GM23338 (cell line): ENCODE measurements at regions not wholly inside any gene's neighbourhood (a gene's known extent, or its start where the extent isn't known, plus 50 kb on each side); places are given as distances from the start of the nearest gene placed in this dataset.

Source experiments
- CREB1 ChIP-seq: fragments of 250-450 bp; sonication (Bioruptor Pico); IDR thresholded peaks from 2 replicates; pipeline ENCODE4 v1.5.0; 2020; ENCODE audit warnings: low read depth, mild to moderate bottlenecking, moderate library complexity
- CTCF ChIP-seq, 2 experiments: fragments of 200-600 bp in 1 of 2; sonication (generic) in 1 of 2; conservative IDR thresholded peaks; 2 replicates each; pipeline versions ENCODE4 v1.5.1 to v1.6.1; 2016 to 2017; ENCODE audit warnings: antibody characterized with exemption in 2 of 2, low read depth in 2 of 2, mild to moderate bottlenecking in 2 of 2, moderate library complexity in 1 of 2
- ETS1 ChIP-seq: IDR thresholded peaks from 2 replicates; pipeline ENCODE4 v1.6.1; 2016; ENCODE audit warnings: antibody characterized with exemption
- EZH2 ChIP-seq: fragments of 200-600 bp; sonication (generic); IDR thresholded peaks from one replicate; pipeline ENCODE4 v1.8.0; 2017; ENCODE audit warnings: antibody characterized with exemption, mild to moderate bottlenecking, low read depth; ENCODE audit not compliant: unreplicated experiment
- EZH2phosphoT487 ChIP-seq: fragments of 200-600 bp; sonication (generic); IDR thresholded peaks from one replicate; pipeline ENCODE4 v1.8.1; 2018; ENCODE audit warnings: antibody characterized with exemption; ENCODE audit not compliant: unreplicated experiment
- JUNB ChIP-seq: IDR thresholded peaks from one replicate; pipeline ENCODE4 v1.6.1; 2016; ENCODE audit warnings: antibody characterized with exemption; ENCODE audit not compliant: unreplicated experiment
- NANOG ChIP-seq: IDR thresholded peaks from 2 replicates; pipeline ENCODE4 v1.6.1; 2016; ENCODE audit warnings: antibody characterized with exemption, borderline replicate concordance
- POLR2AphosphoS5 ChIP-seq: IDR thresholded peaks from 2 replicates; pipeline ENCODE4 v1.6.1; 2016; ENCODE audit warnings: antibody characterized with exemption, low read depth
- REST ChIP-seq: IDR thresholded peaks from one replicate; pipeline ENCODE4 v1.6.1; 2018; ENCODE audit warnings: antibody characterized with exemption; ENCODE audit not compliant: unreplicated experiment
- STAT1 ChIP-seq: IDR thresholded peaks from one replicate; pipeline ENCODE4 v1.6.1; 2016; ENCODE audit warnings: antibody characterized with exemption; ENCODE audit not compliant: unreplicated experiment
- ZNF114 ChIP-seq: fragments of 250-450 bp; sonication (Bioruptor Pico); IDR thresholded peaks from 2 replicates; pipeline ENCODE4 v1.5.0; 2020; ENCODE audit warnings: mild to moderate bottlenecking, moderate library complexity
- ZNF331 ChIP-seq: fragments of 250-450 bp; sonication (Bioruptor Pico); IDR thresholded peaks from 2 replicates; pipeline ENCODE4 v1.5.0; 2020; ENCODE audit warnings: low read depth, mild to moderate bottlenecking, moderate library complexity
- ZNF462 ChIP-seq: fragments of 250-450 bp; sonication (Bioruptor Pico); IDR thresholded peaks from 2 replicates; pipeline ENCODE4 v1.5.0; 2020; ENCODE audit warnings: mild to moderate bottlenecking, moderate library complexity

- TF ChIP-seq CTCF (conservative IDR thresholded peaks at IDR 0.05; ENCODE audit: low read depth in 2 of 2) (no peak), STAT1 (no peak), REST (no peak), ETS1 (no peak), EZH2phosphoT487 (no peak), CREB1 (no peak), EZH2 (no peak), ZNF462 (no peak), POLR2AphosphoS5 (no peak), ZNF331 (no peak), JUNB (no peak), ZNF114 (CRISPR knock-in tag) (no peak), NANOG (no peak)
These were observed 274.0 kb downstream of the TFCP2L1 start for GRCh38 chr2:121010998-121011397.
